B cell (primary cell): ENCODE measurements at regions not wholly inside any gene's neighbourhood (a gene's known extent, or its start where the extent isn't known, plus 50 kb on each side); places are given as distances from the start of the nearest gene placed in this dataset.

Experiments used
- ATAC-seq: fragments of 200-7000 bp; cut with Tn5 transposase; one replicate; pipeline ENCODE4 v1.10.0; 2021; ENCODE audit warnings: low read depth, mild to moderate bottlenecking, moderate number of reproducible peaks, moderate library complexity
- CTCF ChIA-PET: fragments of 350-600 bp; sonication (Branson Sonifier 250); formaldehyde crosslinking; loops from one replicate; lab custom pipeline; 2021; ENCODE audit warnings: antibody characterized with exemption, inconsistent platforms; lab: Charles Lee
- POLR2A ChIA-PET: fragments of 350-600 bp; sonication (Branson Sonifier 250); formaldehyde crosslinking; loops from one replicate; lab custom pipeline; 2021; ENCODE audit warnings: antibody characterized with exemption; lab: Charles Lee
- DNase-seq: peaks from one replicate; pipeline ENCODE4 v3.0.0; 2013
- H2AFZ ChIP-seq: 2 replicates; pipeline ENCODE4 v1.6.1; 2012; ENCODE audit warnings: mild to moderate bottlenecking, low read depth, low read length; ENCODE audit not compliant: insufficient read depth, poor library complexity, severe bottlenecking
- H3K27ac ChIP-seq, 2 donors: 1 replicate in 1 of 2; 2 replicates in 1 of 2; pipeline ENCODE4 v1.5.1; 2012 to 2013; ENCODE audit warnings: low read length in 2 of 2, mild to moderate bottlenecking in 2 of 2, moderate library complexity in 1 of 2
- H3K27me3 ChIP-seq, 4 experiments: fragments of 200-600 bp in 1 of 4; sonication (generic) in 1 of 4; replicated peaks in 1 of 4; 1 replicate in 2 of 4; 2 replicates in 2 of 4; pipeline versions ENCODE4 v1.6.1 to v1.7.0; 2013 to 2016; ENCODE audit warnings: low read length in 3 of 4, mild to moderate bottlenecking in 2 of 4, mixed read lengths in 1 of 4, moderate library complexity in 1 of 4; ENCODE audit not compliant: insufficient read depth in 4 of 4, control insufficient read depth in 3 of 4; ENCODE audit errors: control extremely low read depth in 1 of 4
- H3K36me3 ChIP-seq, 2 experiments: replicated peaks in 1 of 2; 1 replicate in 1 of 2; 2 replicates in 1 of 2; pipeline versions ENCODE4 v1.6.1 to v1.7.1; 2013; ENCODE audit warnings: low read length in 1 of 2; ENCODE audit not compliant: insufficient read depth in 2 of 2, control insufficient read depth in 1 of 2; ENCODE audit errors: control extremely low read depth in 1 of 2, extremely low read depth in 1 of 2
- H3K4me1 ChIP-seq, 2 donors: fragments of 200-600 bp in 1 of 2; sonication (generic) in 1 of 2; 1 replicate in 1 of 2; 2 replicates in 1 of 2; pipeline versions ENCODE4 v1.5.1 to v1.6.1; 2013 to 2017; ENCODE audit warnings: low read length in 2 of 2; ENCODE audit not compliant: control insufficient read depth in 2 of 2, insufficient read depth in 2 of 2
- H3K4me2 ChIP-seq: replicated peaks from 2 replicates; pipeline ENCODE3; 2012; ENCODE audit warnings: mild to moderate bottlenecking, low read depth, low read length; ENCODE audit not compliant: poor library complexity, severe bottlenecking
- H3K4me3 ChIP-seq, 5 experiments: fragments of 200-600 bp in 1 of 5; sonication (generic) in 1 of 5; 1 replicate in 3 of 5; 2 replicates in 2 of 5; pipeline versions ENCODE4 v1.5.1 to v1.7.0; 2011 to 2016; ENCODE audit warnings: low read length in 4 of 5, mild to moderate bottlenecking in 4 of 5, low read depth in 2 of 5, control low read depth in 1 of 5, moderate library complexity in 1 of 5; ENCODE audit not compliant: insufficient read depth in 1 of 5; ENCODE audit errors: control extremely low read depth in 1 of 5, extremely low read depth in 1 of 5
- H3K79me2 ChIP-seq: fragments of 200-600 bp; sonication (generic); one replicate; pipeline ENCODE4 v1.6.0; 2016; ENCODE audit warnings: low read length; ENCODE audit not compliant: control insufficient read depth, insufficient read depth
- H3K9ac ChIP-seq: fragments of 200-600 bp; sonication (generic); 2 replicates; pipeline ENCODE4 v1.6.1; 2017; ENCODE audit warnings: mild to moderate bottlenecking, low read length, moderate library complexity
- H3K9me3 ChIP-seq, 3 donors: one replicate each; pipeline versions ENCODE4 v1.6.1 to v1.7.1; 2013; ENCODE audit warnings: low read length in 2 of 3; ENCODE audit not compliant: control insufficient read depth in 2 of 3, insufficient read depth in 1 of 3; ENCODE audit errors: control extremely low read depth in 1 of 3
- H4K20me1 ChIP-seq: 2 replicates; pipeline ENCODE4 v1.6.0; 2012; ENCODE audit warnings: mild to moderate bottlenecking, low read length; ENCODE audit not compliant: insufficient read depth, control insufficient read depth, poor library complexity, severe bottlenecking
- H3K27ac Mint-ChIP-seq: one replicate; pipeline ENCODE4 v1.8.0; 2021; ENCODE audit warnings: mixed read lengths
- H3K27me3 Mint-ChIP-seq: one replicate; pipeline ENCODE4 v1.8.0; 2021; ENCODE audit warnings: mixed read lengths
- H3K4me1 Mint-ChIP-seq: one replicate; pipeline ENCODE4 v1.8.0; 2021; ENCODE audit warnings: mixed read lengths
- H3K4me3 Mint-ChIP-seq: one replicate; pipeline ENCODE4 v1.8.0; 2021; ENCODE audit warnings: mixed read lengths
- H3K9me3 Mint-ChIP-seq: one replicate; pipeline ENCODE4 v1.8.0; 2022; ENCODE audit warnings: mixed read lengths; ENCODE audit not compliant: insufficient read depth
- EZH2 ChIP-seq: IDR thresholded peaks from 2 replicates; pipeline ENCODE4 v1.6.1; 2012; ENCODE audit warnings: borderline replicate concordance, low read depth, mild to moderate bottlenecking, moderate library complexity, low read length; ENCODE audit not compliant: insufficient read depth, poor library complexity, severe bottlenecking
- WGBS: methylation state at CpG from one replicate; pipeline ENCODE4 v1.1.5; 2013; ENCODE audit warnings: missing lambda C conversion rate; ENCODE audit not compliant: insufficient coverage; 5-methylcytosine and 5-hydroxymethylcytosine counted together
- intact Hi-C: fragments of 100-400 bp; cut with micrococcal nuclease; formaldehyde crosslinking; loops from one replicate; pipeline ENCODE4 v1.10.0; 2022
- TF ChIP-seq, protein P1 (sequence below): fragments of 200-600 bp; IDR thresholded peaks from one replicate; pipeline ENCODE4 v1.8.0; 2022; ENCODE audit warnings: antibody characterized with exemption, mild to moderate bottlenecking

DNA sequence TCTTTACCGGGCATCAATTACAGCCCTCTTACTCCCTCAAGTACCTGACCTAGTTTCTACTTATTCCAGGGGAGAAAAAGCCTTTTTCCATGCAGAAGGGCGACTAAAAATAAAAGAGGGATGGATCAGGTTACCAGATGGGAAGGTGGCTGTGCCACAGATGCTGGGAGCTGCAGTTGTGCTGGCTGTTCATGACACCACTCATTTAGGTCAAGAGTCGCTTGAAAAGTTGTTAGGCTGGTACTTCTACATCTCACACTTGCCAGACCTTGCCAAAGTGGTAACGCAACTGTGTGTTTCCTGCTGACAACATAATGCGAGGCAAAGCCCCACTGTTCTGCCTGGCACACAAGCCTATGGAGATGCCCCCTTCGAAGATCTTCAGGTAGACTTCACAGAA, 148.4 kb upstream of the FGF16 start:
- no peak overlapping the region for H3K4me3 Mint-ChIP-seq

DNA sequence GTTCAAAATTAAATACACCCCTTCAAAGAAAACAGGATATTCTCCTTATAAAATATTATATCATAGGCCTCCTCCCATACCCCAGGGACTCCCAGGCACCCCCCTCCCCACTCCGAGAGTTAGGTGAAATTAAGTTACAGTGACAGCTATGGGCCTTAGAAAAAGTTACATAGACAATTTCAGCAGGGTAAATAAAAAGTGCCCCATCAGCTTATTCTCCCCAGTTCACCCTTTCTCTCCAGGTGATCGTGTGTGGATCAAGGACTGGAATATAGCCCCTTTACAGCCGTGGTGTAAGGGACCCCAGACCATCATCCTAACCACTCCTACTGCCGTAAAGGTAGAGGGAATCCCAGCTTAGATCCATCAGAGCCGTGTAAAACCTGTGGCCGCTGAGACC, 147.6 kb upstream of the FGF16 start:
- CTCF ChIA-PET: no interaction called here
- WGBS: 96% methylated on average over 3 of the region's 6 CpGs

More for the DNA sequence above, 148.4 kb upstream of the FGF16 start:
- H3K27me3 Mint-ChIP-seq: no peaks in the 10 kb centered on the region
- no peak overlapping the region for H3K4me2 ChIP-seq
- H3K4me1 ChIP-seq: no peaks in the 10 kb centered on the region
- H3K36me3 ChIP-seq: no peaks in the 10 kb centered on the region
- H3K9me3 ChIP-seq: peaks cover 0 to 13% (median 0%) of the 10 kb centered on the region in 3 donors
- H3K4me1 Mint-ChIP-seq: no peaks in the 10 kb centered on the region
- H3K27me3 ChIP-seq: no peaks in the 10 kb centered on the region
- no peak for DNase-seq
- H3K79me2 ChIP-seq: no peaks in the 10 kb centered on the region
- no peaks in the 10 kb centered on the region for H4K20me1 ChIP-seq
- ChIA-PET POLR2A (no interaction called here), CTCF (no interaction called here)
- no peak overlapping the region for H3K4me3 ChIP-seq
- H3K27ac Mint-ChIP-seq: no peak overlapping the region
- WGBS: no CpG with 5 or more reads among the region's 6 CpGs
- no peak overlapping the region for H3K9ac ChIP-seq
- no peak for ATAC-seq
- no peak for TF ChIP-seq EZH2
- TF ChIP-seq, protein P1, sequence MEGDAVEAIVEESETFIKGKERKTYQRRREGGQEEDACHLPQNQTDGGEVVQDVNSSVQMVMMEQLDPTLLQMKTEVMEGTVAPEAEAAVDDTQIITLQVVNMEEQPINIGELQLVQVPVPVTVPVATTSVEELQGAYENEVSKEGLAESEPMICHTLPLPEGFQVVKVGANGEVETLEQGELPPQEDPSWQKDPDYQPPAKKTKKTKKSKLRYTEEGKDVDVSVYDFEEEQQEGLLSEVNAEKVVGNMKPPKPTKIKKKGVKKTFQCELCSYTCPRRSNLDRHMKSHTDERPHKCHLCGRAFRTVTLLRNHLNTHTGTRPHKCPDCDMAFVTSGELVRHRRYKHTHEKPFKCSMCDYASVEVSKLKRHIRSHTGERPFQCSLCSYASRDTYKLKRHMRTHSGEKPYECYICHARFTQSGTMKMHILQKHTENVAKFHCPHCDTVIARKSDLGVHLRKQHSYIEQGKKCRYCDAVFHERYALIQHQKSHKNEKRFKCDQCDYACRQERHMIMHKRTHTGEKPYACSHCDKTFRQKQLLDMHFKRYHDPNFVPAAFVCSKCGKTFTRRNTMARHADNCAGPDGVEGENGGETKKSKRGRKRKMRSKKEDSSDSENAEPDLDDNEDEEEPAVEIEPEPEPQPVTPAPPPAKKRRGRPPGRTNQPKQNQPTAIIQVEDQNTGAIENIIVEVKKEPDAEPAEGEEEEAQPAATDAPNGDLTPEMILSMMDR: no peak
- no peak overlapping the region for H2AFZ ChIP-seq
- H3K27ac ChIP-seq: no peak overlapping the region
- intact Hi-C loops: no loop called here
- peaks cover 4% of the 10 kb centered on the region for H3K9me3 Mint-ChIP-seq

More for the DNA sequence above, 147.6 kb upstream of the FGF16 start:
- POLR2A ChIA-PET: no interaction called here
- DNase-seq: no peak
- H3K4me1 Mint-ChIP-seq: no peaks in the 10 kb centered on the region
- Histone ChIP-seq H3K9me3 (peaks cover 0 to 8% (median 0%) of the 10 kb centered on the region in 3 donors), H3K79me2 (no peaks in the 10 kb centered on the region), H3K9ac (no peak overlapping the region), H3K27me3 (no peaks in the 10 kb centered on the region), H3K4me1 (no peaks in the 10 kb centered on the region), H3K4me2 (no peak overlapping the region), H3K4me3 (no peak overlapping the region), H2AFZ (no peak overlapping the region), H4K20me1 (no peaks in the 10 kb centered on the region), H3K36me3 (no peaks in the 10 kb centered on the region), H3K27ac (no peak overlapping the region)
- H3K9me3 Mint-ChIP-seq: peaks cover 6% of the 10 kb centered on the region
- TF ChIP-seq EZH2: no peak
- TF ChIP-seq, protein P1: no peak
- no peak overlapping the region for H3K4me3 Mint-ChIP-seq
- intact Hi-C loops: no loop called here
- no peaks in the 10 kb centered on the region for H3K27me3 Mint-ChIP-seq
- no peak overlapping the region for H3K27ac Mint-ChIP-seq
- no peak for ATAC-seq
